Midbrain (tissue), 1 donor: ENCODE measurements at regions not wholly inside any gene's neighbourhood (a gene's known extent, or its start where the extent isn't known, plus 50 kb on each side); places are given as distances from the start of the nearest gene placed in this dataset.
"Not testable (repeated sequence)": the region's sequence is repeated elsewhere in the genome, so short reads cannot be mapped to it uniquely, and the experiment has no call there.

ENCODE experiments used
- DNase-seq: peaks from one replicate; lab custom pipeline; 2025; lab: John Stamatoyannopoulos, UW

DNA sequence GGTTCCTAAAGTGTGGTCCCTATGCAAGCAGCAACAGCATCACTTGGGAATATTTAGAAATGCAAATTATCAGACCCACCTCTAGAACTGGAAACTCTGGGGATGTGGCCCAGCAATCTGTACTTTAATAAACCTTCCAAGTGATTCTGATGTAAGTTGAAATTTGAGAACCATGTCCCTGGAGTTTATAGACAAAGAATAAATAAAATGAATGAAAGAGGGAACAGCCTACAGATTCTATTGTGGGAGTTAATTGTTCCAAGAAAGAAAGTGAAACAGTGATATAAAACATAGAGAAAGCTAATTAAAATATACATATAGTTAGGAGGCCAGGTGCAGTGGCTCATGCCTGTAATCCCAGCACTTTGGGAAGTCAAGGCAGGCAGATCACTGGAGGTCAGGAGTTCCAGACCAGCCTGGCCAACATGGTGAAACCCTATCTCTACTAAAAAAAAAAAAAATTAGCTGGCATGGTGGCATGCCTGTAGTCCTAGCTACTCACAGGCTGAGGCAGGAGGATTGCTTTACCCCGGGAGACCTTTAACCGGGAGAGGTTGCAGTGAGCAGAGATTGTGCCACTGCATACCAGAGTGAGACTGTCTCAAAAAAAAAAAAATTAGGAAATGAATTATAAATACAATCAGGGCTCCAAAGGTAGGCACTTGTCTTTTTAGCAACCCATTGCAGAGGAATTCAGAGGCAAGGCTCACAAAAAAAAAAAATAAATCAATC, 507.5 kb downstream of the NAV3 start:
- no peak for DNase-seq

- DNase-seq = no peak
Observed at GRCh38 chr12:78340406-78340805, 509.7 kb downstream of the NAV3 start.

- DNase-seq = no peak
Observed at GRCh38 chr12:78343657-78344056, 513.0 kb downstream of the NAV3 start.

DNA sequence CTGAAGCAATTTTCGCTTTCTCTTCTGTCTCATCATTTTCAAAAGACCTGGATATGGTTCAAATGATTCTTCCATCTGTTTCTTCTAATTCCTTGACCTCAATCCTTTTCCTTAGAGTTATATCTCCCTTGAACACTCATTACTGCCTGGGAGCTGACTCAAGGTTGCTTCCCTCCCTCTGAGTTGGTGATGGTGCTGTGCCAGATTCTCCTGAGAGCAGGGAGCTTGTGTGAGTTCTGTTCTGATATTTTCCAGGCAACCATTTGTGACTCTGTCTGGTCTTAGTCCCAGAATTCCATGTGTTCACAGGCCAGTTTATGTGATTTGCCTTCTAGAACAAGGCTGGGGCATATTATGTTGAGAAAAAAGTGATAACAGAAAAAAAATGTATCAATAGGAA, 505.1 kb upstream of the SYT1 start:
- no peak for DNase-seq

GRCh38 chr12:78361683-78362082, 502.9 kb upstream of the SYT1 start:
- no peak for DNase-seq

- no peak for DNase-seq
Observed at GRCh38 chr12:78371284-78371683, 493.3 kb upstream of the SYT1 start.

DNA sequence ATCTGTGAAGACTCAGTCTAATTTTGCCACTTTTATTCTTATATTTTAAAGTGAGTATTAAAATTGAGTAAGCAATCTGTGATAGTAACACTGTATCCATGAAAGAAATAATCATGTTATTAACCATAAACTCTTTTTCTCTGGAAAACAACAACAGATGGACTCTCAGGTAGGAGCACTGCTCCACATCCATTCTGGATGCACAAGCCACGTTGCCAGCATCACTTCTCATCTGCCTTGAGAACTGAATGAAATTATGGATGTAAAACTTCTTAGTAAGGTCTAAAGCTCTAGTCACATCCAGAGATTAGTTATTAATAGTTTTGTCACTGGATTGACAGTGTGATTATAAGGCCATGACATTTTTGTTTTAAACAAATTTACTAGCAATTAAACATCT, 489.1 kb upstream of the SYT1 start:
- no peak for DNase-seq

GRCh38 chr12:78376257-78376656, 488.3 kb upstream of the SYT1 start:
- no peak for DNase-seq

DNA sequence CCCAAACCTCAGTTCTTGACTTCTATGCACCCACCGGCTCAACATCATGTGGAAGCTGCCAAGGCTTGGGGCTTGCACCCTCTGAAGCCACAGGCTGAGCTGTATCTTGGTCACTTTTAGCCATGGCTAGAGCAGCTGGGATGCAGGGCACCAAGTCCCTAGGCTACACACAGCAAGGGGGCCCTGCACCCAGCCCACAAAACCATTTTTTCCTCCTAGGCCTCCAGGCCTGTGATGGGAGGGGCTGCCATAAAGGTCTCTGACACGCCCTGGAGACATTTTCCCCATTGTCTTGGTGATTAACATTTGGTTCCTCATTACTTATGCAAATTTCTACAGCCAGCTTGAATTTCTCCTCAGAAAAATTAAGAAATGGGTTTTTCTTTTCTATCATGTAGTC, 485.5 kb upstream of the SYT1 start:
- DNase-seq = not testable (repeated sequence)

DNA sequence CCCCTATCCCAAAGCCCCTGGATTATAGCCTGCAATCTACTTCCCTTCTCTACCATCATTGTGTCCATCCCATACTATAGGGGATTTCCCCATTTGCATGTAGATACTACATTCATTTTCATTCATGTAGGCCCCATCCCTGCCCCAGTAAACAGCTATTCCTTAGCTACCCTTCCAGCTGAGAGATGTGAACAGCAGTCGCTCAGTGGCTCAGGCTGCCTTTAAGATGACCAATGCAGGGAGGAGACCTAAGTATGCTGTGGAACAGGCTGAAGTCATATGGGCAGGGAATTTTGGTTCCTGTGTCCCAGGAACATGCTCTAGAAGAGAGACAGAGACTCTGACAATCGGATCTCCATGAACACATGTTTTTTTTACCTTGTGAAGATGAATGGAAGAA, 481.2 kb upstream of the SYT1 start:
- DNase-seq = no peak

- DNase-seq = no peak
Observed at GRCh38 chr12:78384541-78384940, 480.0 kb upstream of the SYT1 start.

DNA sequence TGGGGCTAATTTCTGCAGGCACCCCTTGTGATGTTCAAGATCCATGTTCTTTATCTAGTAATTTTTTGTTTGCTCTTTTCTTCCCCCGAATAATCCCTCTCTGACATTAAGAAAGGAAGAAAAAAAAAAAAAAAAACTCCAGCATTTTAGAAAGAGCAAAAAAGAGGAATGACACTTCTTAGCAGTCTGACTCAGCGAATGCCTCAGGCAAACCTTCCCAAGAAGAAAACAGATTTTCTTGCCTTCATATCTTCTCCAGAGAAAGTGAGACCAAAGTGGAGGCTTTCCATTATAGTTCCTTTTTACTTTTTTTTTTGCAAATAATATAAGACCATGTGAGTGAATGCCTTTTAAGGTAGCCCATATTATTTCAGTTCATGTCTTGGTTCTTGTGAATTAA, 479.0 kb upstream of the SYT1 start:
- no peak for DNase-seq

- no peak for DNase-seq
Observed at GRCh38 chr12:78386871-78387270, 477.7 kb upstream of the SYT1 start.

DNA sequence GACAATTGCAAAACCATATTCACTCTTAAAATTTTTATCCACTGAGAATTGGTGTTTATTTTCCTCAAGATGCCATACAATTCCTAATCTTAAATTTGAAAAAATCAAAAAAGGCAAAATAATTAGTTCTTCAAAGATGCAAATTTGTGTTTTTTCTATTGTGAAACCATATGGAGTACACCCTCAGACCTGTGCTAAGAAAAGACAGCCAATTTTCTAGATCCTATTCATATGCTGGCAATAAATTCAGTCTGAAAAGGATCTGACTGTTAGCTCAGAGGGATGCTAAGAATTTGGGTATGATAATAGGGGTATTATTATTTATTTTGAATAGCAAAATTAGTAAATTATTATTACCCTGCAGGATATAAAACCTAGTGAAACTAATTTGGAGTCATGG, 476.9 kb upstream of the SYT1 start:
- no peak for DNase-seq

GRCh38 chr12:78388461-78388860, 476.1 kb upstream of the SYT1 start:
- DNase-seq = no peak

- no peak for DNase-seq
Observed at GRCh38 chr12:78390920-78391319, 473.7 kb upstream of the SYT1 start.

DNA sequence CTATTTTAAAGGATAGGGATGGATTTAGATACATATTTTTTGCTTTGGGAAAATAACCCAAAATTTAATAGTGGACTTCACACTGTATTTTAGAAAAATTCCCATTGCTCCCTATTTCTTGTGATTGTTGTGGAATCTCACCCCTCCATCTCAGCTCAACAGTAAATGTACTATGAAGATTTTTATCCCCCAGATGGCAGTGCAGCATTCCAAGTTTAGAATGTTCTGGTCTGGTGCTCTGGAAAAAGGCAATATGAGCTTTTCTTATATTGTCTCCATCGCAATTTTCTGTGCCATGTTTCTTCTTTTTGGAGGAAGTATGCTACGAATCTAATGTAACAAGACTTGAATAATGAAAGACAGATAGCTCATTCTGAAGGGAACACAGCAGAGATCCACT, 471.7 kb upstream of the SYT1 start:
- DNase-seq = peak; percentile 24

DNA sequence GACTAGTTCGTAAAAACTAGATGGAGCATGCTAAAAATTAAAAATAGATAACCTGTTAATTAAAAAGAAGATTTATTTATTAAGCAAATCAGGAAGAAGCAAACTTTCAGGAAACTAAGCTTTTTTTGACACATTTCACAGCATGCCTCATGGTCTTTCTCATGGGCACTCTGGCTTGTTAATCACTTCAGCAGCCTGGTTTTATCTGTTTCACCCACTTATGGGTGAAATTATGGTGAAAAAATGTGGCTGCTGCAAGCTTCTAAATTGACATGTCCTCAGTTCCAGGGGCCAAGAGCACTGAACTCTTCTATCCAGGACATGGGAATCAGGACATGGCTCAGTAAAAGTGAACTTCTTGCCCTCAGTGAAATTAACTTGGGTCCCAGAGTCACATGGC, 468.6 kb upstream of the SYT1 start:
- DNase-seq = no peak

DNA sequence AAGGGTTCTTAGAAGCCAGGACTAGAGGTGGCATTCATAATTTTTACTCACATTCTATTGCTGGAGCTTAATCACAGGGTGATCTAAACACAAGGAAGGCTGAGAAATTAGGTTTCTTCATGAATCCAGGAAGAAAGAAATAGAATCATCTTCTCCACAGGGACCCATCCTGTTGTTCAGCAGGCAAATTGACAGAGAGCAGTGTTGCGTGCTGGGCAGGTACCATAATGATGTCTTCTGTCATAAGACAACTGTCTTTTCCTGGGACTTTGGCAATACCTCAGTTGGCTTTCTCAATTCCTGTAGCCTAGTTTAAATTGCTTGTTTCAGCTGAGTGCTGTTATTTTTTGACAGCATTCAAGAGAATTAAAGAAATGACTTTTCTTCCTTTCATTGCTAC, 468.0 kb upstream of the SYT1 start:
- DNase-seq = no peak

DNA sequence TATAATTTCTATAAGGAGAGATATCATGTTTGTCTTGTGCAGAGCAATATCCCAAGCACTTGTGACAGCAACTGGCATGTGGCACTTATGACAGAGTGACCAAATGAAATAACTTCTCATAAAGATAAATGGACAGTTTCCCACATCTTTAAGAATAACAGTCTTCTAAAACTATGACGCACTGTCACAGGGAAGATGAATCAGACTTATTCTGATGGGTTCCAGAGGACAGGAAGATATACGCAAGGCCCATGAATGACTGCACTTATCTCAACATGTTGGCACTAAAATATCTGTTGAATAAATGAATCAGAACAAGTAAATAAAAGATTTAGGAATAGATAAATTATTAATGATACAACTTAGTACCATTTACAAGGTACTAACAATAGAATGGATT, 465.8 kb upstream of the SYT1 start:
- no peak for DNase-seq

- no peak for DNase-seq
Observed at GRCh38 chr12:78402366-78403134, 462.0 kb upstream of the SYT1 start.

- no peak for DNase-seq
Observed at GRCh38 chr12:78403136-78403535, 461.4 kb upstream of the SYT1 start.

DNA sequence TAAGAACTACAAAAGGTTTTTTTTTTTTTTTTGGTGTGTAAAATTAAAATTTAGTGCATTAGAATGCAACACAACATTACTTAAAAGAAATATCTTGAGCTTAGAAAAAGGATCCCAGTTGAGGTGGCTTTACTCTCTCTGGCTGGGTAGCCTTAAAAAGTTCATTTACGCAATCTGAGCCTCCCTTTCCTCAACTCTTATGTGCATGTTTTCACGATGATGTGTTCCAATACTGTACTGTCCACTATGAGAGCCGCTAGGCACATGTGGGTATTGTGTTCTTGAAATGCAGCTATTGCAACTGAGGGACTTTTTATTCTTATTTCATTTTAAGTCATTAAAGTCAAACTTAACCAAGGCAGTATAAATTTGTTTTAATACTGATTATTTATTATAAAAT, 460.9 kb upstream of the SYT1 start:
- no peak for DNase-seq

- DNase-seq = no peak
Observed at GRCh38 chr12:78406213-78406612, 458.4 kb upstream of the SYT1 start.
